ENCODE measurements at regions not wholly inside any gene's neighbourhood (a gene's known extent, or its start where the extent isn't known, plus 50 kb on each side); places are given as distances from the start of the nearest gene placed in this dataset.
"Not testable (repeated sequence)": the region's sequence is repeated elsewhere in the genome, so short reads cannot be mapped to it uniquely, and the experiment has no call there.

GRCh38 chr4:116551806-116552205 lies 533.6 kb downstream of the TRAM1L1 start:
- intact Hi-C loops (cut with DNase I, micrococcal nuclease) = no loop called here
- Histone ChIP-seq H3K36me3 (ENCODE audit: low read depth) (no peaks in the 10 kb centered on the region), H3K4me1 (ENCODE audit: low read depth) (no peaks in the 10 kb centered on the region), H3K9me3 (no peaks in the 10 kb centered on the region), H3K4me3 (no peak overlapping the region)
- TF ChIP-seq CTCF (IDR thresholded peaks at IDR 0.05) = no peak
- DNase-seq (no peak), ATAC-seq (no peak)

GRCh38 chr4:116547632-116548031 lies 537.7 kb downstream of the TRAM1L1 start:
- ATAC-seq = no peak

GRCh38 chr4:116546759-116547158 lies 538.6 kb downstream of the TRAM1L1 start:
- ATAC-seq (no peak), DNase-seq (no peak)
- intact Hi-C loops (cut with DNase I, micrococcal nuclease) = no loop called here
- H3K9me3 ChIP-seq = no peaks in the 10 kb centered on the region
- no peak for TF ChIP-seq CTCF (IDR thresholded peaks at IDR 0.05)
- no peak overlapping the region for H3K4me3 ChIP-seq
- H3K36me3 ChIP-seq (ENCODE audit: low read depth) = no peaks in the 10 kb centered on the region
- H3K4me1 ChIP-seq (ENCODE audit: low read depth) = no peaks in the 10 kb centered on the region

More at GRCh38 chr4:116547632-116548031, 537.7 kb downstream of the TRAM1L1 start:
- Histone ChIP-seq H3K4me1 (ENCODE audit: low read depth) (no peaks in the 10 kb centered on the region), H3K36me3 (ENCODE audit: low read depth) (no peaks in the 10 kb centered on the region), H3K4me3 (no peak overlapping the region), H3K9me3 (no peaks in the 10 kb centered on the region)
- TF ChIP-seq CTCF (IDR thresholded peaks at IDR 0.05) = no peak
- intact Hi-C loops (cut with DNase I, micrococcal nuclease) = no loop called here
- DNase-seq = no peak

GRCh38 chr4:116544946-116545345 lies 540.4 kb downstream of the TRAM1L1 start:
- intact Hi-C loops (cut with DNase I, micrococcal nuclease) = no loop called here
- DNase-seq = no peak
- H3K9me3 ChIP-seq = no peaks in the 10 kb centered on the region
- no peaks in the 10 kb centered on the region for H3K36me3 ChIP-seq (ENCODE audit: low read depth)
- ATAC-seq = no peak
- no peaks in the 10 kb centered on the region for H3K4me1 ChIP-seq (ENCODE audit: low read depth)
- no peak for TF ChIP-seq CTCF (IDR thresholded peaks at IDR 0.05)
- H3K4me3 ChIP-seq = no peak overlapping the region

GRCh38 chr4:116539744-116540143 lies 545.6 kb downstream of the TRAM1L1 start:
- no peak for ATAC-seq
- intact Hi-C loops (cut with DNase I, micrococcal nuclease) = no loop called here
- no peak for DNase-seq
- Histone ChIP-seq H3K36me3 (ENCODE audit: low read depth) (no peaks in the 10 kb centered on the region), H3K9me3 (no peaks in the 10 kb centered on the region), H3K4me3 (no peak overlapping the region), H3K4me1 (ENCODE audit: low read depth) (no peaks in the 10 kb centered on the region)
- TF ChIP-seq CTCF (IDR thresholded peaks at IDR 0.05) = no peak

GRCh38 chr4:116537828-116538227 lies 547.5 kb downstream of the TRAM1L1 start:
- intact Hi-C loops (cut with DNase I, micrococcal nuclease) = no loop called here
- Histone ChIP-seq H3K4me3 (no peak overlapping the region), H3K9me3 (no peaks in the 10 kb centered on the region), H3K4me1 (ENCODE audit: low read depth) (no peaks in the 10 kb centered on the region), H3K36me3 (ENCODE audit: low read depth) (no peaks in the 10 kb centered on the region)
- DNase-seq = no peak
- no peak for ATAC-seq
- no peak for TF ChIP-seq CTCF (IDR thresholded peaks at IDR 0.05)

GRCh38 chr4:116536024-116536423 lies 549.4 kb downstream of the TRAM1L1 start:
- ATAC-seq; intact Hi-C loops (cut with DNase I, micrococcal nuclease); H3K36me3 ChIP-seq (ENCODE audit: low read depth); DNase-seq; H3K4me3 ChIP-seq; H3K4me1 ChIP-seq (ENCODE audit: low read depth); H3K9me3 ChIP-seq: not testable (repeated sequence)

Measured in mucosa of descending colon (tissue), 3 donors.